Muscle of leg (tissue), 3 donors: ENCODE measurements at regions not wholly inside any gene's neighbourhood (a gene's known extent, or its start where the extent isn't known, plus 50 kb on each side); places are given as distances from the start of the nearest gene placed in this dataset.
"Not testable (repeated sequence)": the region's sequence is repeated elsewhere in the genome, so short reads cannot be mapped to it uniquely, and the experiment has no call there.

Source experiments
- DNase-seq: peaks from one replicate; pipeline ENCODE4 v3.0.0; 2013
- H3K27ac ChIP-seq: one replicate; pipeline ENCODE4 v1.5.1; 2013; ENCODE audit warnings: mild to moderate bottlenecking, low read length, control low read depth
- H3K27me3 ChIP-seq: one replicate; pipeline ENCODE4 v1.6.1; 2013; ENCODE audit warnings: low read length; ENCODE audit not compliant: control insufficient read depth, insufficient read depth
- H3K36me3 ChIP-seq: one replicate; pipeline ENCODE4 v1.6.1; 2013; ENCODE audit warnings: low read length; ENCODE audit not compliant: control insufficient read depth, insufficient read depth
- H3K4me1 ChIP-seq: one replicate; pipeline ENCODE4 v1.6.1; 2013; ENCODE audit warnings: low read length; ENCODE audit not compliant: control insufficient read depth, insufficient read depth
- H3K4me3 ChIP-seq: one replicate; pipeline ENCODE4 v1.5.1; 2013; ENCODE audit warnings: low read length, control low read depth
- H3K9me3 ChIP-seq: replicated peaks from 2 replicates; pipeline ENCODE4 v1.6.1; 2013; ENCODE audit warnings: low read depth, low read length; ENCODE audit not compliant: control insufficient read depth
- WGBS: methylation state at CpG from one replicate; pipeline ENCODE4 v1.1.5; 2013; ENCODE audit warnings: missing lambda C conversion rate; ENCODE audit not compliant: insufficient coverage; 5-methylcytosine and 5-hydroxymethylcytosine counted together

DNA sequence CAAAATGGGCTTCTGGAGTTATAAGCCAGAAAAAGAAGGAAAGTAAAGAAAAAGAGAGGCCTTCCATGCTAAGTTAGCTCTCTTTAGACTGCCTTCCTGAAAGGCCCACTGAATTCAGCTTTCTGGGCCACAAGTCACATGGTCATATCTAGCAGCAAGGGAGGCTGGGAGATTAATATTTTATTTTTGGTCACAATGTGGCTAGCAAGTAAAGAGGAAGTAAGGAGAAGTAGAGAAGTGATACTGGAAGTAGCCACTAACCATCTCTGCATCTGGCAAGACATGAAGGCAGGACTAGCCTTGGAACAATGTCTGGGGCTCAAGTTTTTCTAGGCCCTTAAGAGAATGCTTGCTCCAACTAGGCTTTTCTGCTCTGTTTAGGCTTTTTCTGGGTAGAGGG lies 81.8 kb upstream of the UBE2E1 start:
- no peaks in the 10 kb centered on the region for H3K9me3 ChIP-seq
- no peak for DNase-seq
- no peak overlapping the region for H3K27ac ChIP-seq
- H3K4me3 ChIP-seq = no peak overlapping the region
- H3K27me3 ChIP-seq = no peaks in the 10 kb centered on the region
- H3K4me1 ChIP-seq = no peaks in the 10 kb centered on the region
- no peaks in the 10 kb centered on the region for H3K36me3 ChIP-seq

DNA sequence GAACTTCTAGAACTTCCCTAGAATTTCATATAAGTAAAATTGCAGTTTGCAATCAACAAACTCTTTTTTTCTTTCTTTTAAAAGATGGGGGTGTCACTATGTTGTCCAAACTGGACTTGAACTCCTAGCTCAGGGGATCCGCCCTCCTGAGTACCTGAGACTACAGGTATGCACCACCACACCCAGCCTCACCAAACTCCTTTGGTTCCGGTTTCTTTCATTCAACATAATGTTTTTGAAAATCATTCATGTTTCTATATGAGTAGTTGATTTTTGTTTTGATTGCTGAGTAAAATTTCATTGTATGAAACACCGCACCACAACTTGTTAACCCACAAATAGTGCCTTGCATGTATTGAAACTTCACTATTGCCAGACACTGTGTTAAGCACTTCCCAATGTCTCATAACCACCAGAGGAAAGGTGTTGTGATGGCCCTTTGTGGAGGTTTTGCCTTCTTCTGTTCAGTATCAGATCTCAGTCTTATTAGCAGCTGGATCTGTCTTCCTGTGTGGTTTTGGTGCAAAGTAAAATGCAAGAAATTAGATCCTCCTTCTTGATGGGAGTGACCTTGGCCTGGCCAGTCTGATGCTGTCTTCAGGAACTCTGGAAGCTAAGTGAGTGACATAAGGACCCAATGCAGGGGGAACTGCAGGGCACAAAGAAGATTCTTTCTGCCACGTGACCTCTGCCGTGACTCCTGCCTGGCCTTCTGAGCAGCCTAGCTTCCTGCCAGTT lies 78.8 kb upstream of the UBE2E1 start:
- WGBS = no CpG with 5 or more reads among the region's 5 CpGs
- no peak for DNase-seq
- H3K4me3 ChIP-seq = no peak overlapping the region
- H3K4me1 ChIP-seq = no peaks in the 10 kb centered on the region
- no peaks in the 10 kb centered on the region for H3K27me3 ChIP-seq
- no peak overlapping the region for H3K27ac ChIP-seq
- no peaks in the 10 kb centered on the region for H3K9me3 ChIP-seq
- H3K36me3 ChIP-seq = no peaks in the 10 kb centered on the region

GRCh38 chr3:23728601-23729117 lies 77.1 kb upstream of the UBE2E1 start:
- WGBS = 80% methylated on average over 1 of the region's 4 CpGs
- Histone ChIP-seq H3K4me1 (no peaks in the 10 kb centered on the region), H3K27ac (no peak overlapping the region), H3K9me3 (no peaks in the 10 kb centered on the region), H3K36me3 (no peaks in the 10 kb centered on the region), H3K27me3 (no peaks in the 10 kb centered on the region), H3K4me3 (no peak overlapping the region)
- no peak for DNase-seq

- WGBS = 65% methylated on average over 2 of the region's 6 CpGs
These were observed 76.4 kb upstream of the UBE2E1 start for GRCh38 chr3:23729362-23729761.

GRCh38 chr3:23734481-23734880 lies 71.3 kb upstream of the UBE2E1 start:
- no peak for DNase-seq
- no peaks in the 10 kb centered on the region for H3K27me3 ChIP-seq
- WGBS = no CpG with 5 or more reads among the region's 3 CpGs
- no peak overlapping the region for H3K27ac ChIP-seq
- H3K36me3 ChIP-seq = no peaks in the 10 kb centered on the region
- H3K4me3 ChIP-seq = no peak overlapping the region
- peaks cover 10% of the 10 kb centered on the region for H3K4me1 ChIP-seq
- no peaks in the 10 kb centered on the region for H3K9me3 ChIP-seq

More at GRCh38 chr3:23729362-23729761, 76.4 kb upstream of the UBE2E1 start:
- not testable (repeated sequence) for H3K27me3 ChIP-seq, H3K9me3 ChIP-seq, DNase-seq, H3K27ac ChIP-seq, H3K4me1 ChIP-seq, H3K36me3 ChIP-seq, H3K4me3 ChIP-seq

DNA sequence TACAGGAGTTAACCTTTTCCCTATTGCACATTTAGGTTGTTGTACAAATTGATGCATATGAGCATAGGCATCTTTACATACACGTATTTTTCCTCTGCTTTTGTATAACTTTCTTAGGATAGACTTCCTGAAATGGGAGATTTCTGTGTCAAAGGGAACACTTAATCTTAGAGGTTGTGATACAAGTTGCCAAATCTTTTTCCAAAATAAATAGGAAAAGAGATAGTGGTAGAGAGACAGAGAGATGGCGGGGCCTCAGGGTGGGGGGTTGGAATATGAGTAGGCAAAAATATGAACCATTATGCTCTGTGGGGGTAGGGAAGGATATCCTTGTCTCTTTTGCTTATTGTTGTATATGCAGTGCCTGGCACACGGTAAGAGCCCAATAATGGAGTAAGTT lies 70.7 kb upstream of the UBE2E1 start:
- no peaks in the 10 kb centered on the region for H3K9me3 ChIP-seq
- H3K27ac ChIP-seq = no peak overlapping the region
- no peak overlapping the region for H3K4me3 ChIP-seq
- H3K27me3 ChIP-seq = no peaks in the 10 kb centered on the region
- DNase-seq = no peak
- H3K36me3 ChIP-seq = no peaks in the 10 kb centered on the region
- WGBS = 61% methylated on average over 2 of the region's 3 CpGs
- H3K4me1 ChIP-seq = peaks cover 10% of the 10 kb centered on the region

DNA sequence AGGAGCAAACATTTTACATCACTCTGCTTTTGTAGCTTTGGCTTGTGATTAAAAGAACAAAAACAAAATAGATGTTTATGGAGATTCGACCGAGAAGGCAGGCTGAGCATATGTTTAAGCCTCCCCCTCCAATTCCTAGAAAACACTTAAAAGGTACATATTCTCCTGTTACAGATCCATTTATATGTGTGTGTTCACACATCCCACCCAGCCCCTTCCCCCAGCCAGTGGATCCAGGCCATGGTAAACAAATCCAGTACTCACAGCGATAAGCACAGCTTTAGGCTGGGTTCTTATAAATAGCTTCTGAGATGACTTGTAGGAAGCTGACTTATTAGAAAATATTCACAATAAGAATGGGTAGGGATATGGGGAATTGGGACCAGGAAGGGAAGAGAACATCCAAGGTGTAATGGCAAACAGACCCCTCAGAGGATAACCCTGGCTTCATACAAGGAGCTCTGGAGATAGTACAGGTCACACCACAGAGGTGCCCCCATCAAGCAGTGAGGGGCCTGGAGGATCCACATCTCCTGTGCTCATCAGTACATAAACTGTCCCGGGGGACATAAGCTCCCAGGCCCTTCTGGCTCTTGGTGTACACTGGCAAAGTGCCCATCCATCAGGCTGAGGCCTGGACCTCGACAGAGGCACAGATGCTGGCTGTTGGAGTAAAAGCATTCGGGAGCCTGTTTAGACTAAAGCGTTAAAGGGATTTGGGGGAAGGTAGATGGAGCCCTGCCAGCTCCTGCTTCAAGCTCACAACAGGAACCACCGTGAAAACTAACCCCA lies 70.0 kb upstream of the UBE2E1 start:
- H3K27me3 ChIP-seq = no peaks in the 10 kb centered on the region
- H3K27ac ChIP-seq = peak overlapping the region; percentile 10
- no peaks in the 10 kb centered on the region for H3K9me3 ChIP-seq
- H3K36me3 ChIP-seq = no peaks in the 10 kb centered on the region
- peaks cover 10% of the 10 kb centered on the region for H3K4me1 ChIP-seq
- DNase-seq = no peak
- no peak overlapping the region for H3K4me3 ChIP-seq
- WGBS = no CpG with 5 or more reads among the region's 8 CpGs

DNA sequence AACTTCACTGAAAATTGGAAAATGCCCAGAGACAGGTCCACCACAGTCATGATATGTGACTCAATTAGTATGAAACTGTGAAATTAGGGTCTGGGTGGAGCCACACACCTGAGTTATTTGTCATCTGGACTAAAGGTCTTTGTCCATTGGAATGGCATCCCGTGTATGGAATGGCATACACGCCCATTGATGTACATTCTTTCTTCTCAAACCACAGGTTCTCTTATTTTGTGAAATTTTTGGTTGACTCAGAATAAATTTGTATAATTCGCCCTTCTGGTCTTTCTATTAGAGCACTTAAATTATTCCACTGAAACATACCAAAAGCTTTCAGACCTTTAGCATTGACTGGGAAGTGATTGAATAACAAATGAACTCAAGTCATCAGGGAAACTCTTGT lies 66.8 kb upstream of the UBE2E1 start:
- H3K36me3 ChIP-seq = no peaks in the 10 kb centered on the region
- H3K27me3 ChIP-seq = peaks cover 10% of the 10 kb centered on the region
- H3K27ac ChIP-seq = no peak overlapping the region

GRCh38 chr3:23739536-23739935 lies 66.2 kb upstream of the UBE2E1 start:
- H3K27ac ChIP-seq = no peak overlapping the region
- H3K36me3 ChIP-seq = no peaks in the 10 kb centered on the region
- no peak for DNase-seq
- no peak overlapping the region for H3K4me3 ChIP-seq
- H3K4me1 ChIP-seq = peaks cover 10% of the 10 kb centered on the region
- H3K9me3 ChIP-seq = no peaks in the 10 kb centered on the region
- WGBS = no CpG with 5 or more reads among the region's 1 CpG
- peaks cover 14% of the 10 kb centered on the region for H3K27me3 ChIP-seq

More for the DNA sequence above, 66.8 kb upstream of the UBE2E1 start:
- Histone ChIP-seq H3K4me1 (peaks cover 10% of the 10 kb centered on the region), H3K9me3 (no peaks in the 10 kb centered on the region), H3K4me3 (no peak overlapping the region)
- DNase-seq = no peak
- WGBS = no CpG with 5 or more reads among the region's 3 CpGs

DNA sequence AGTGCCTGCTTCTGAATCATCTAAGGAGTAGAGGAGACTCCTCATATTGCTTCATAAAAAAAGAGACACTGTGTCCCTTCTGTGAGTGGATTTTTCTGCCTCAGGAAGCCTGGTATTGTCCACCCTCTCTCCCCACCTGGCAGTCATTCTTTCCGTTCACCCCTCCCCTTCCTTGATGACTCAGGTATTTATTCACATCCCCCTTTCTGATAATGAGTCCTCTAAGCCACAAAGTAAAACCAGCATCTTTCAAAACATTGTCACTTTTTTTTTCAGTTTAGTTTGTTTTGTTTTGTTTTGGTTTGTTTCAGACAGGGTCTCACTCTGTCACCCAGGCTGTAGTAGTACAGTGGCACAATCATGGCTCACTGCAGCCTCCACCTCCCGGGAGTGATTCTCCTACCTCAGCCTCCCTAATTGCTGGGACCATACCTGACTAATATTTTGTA lies 65.2 kb upstream of the UBE2E1 start:
- peaks cover 6% of the 10 kb centered on the region for H3K4me1 ChIP-seq
- no peak for DNase-seq
- no peak overlapping the region for H3K27ac ChIP-seq
- no peaks in the 10 kb centered on the region for H3K36me3 ChIP-seq
- no peak overlapping the region for H3K4me3 ChIP-seq
- WGBS = 67% methylated on average over 1 of the region's 2 CpGs
- H3K27me3 ChIP-seq = peaks cover 14% of the 10 kb centered on the region
- no peaks in the 10 kb centered on the region for H3K9me3 ChIP-seq
